ENCODE measurements at regions not wholly inside any gene's neighbourhood (a gene's known extent, or its start where the extent isn't known, plus 50 kb on each side); places are given as distances from the start of the nearest gene placed in this dataset.

- Histone ChIP-seq H3K27ac (ENCODE audit: low read depth in 1 of 2, low read length in 2 of 2) (no peak overlapping the region), H3K4me3 (ENCODE audit: low read depth in 1 of 3, low read length in 3 of 3) (no peak overlapping the region), H3K9ac (ENCODE audit: low read depth in 1 of 2, low read length in 2 of 2) (no peak overlapping the region), H3K36me3 (ENCODE audit: control insufficient read depth in 4 of 4, insufficient read depth in 3 of 4, low read depth in 1 of 4, low read length in 3 of 4) (no peaks in the 10 kb centered on the region), H3K4me1 (ENCODE audit: control insufficient read depth in 4 of 4, insufficient read depth in 4 of 4, low read length in 3 of 4) (no peaks in the 10 kb centered on the region), H3K9me3 (ENCODE audit: control insufficient read depth in 4 of 4, low read length in 3 of 4) (no peaks in the 10 kb centered on the region), H3K27me3 (ENCODE audit: control insufficient read depth in 4 of 4, insufficient read depth in 4 of 4, low read length in 3 of 4) (peaks cover 0 to 3% (median 0%) of the 10 kb centered on the region in 4 donors)
- no peak for TF ChIP-seq CTCF (IDR thresholded peaks at IDR 0.05; ENCODE audit: low read depth, low read length, missing input control)
- TF ChIP-seq NR2F2 (IDR thresholded peaks at IDR 0.05), result no peak
- TF ChIP-seq MAX (IDR thresholded peaks at IDR 0.05), result no peak
- TF ChIP-seq RAD21 (IDR thresholded peaks at IDR 0.05), result no peak
- TF ChIP-seq RXRA (IDR thresholded peaks at IDR 0.05), result no peak
- TF ChIP-seq EGR1 (IDR thresholded peaks at IDR 0.05; ENCODE audit: low read depth in 2 of 2), result no peak
- no peak for TF ChIP-seq GABPA (IDR thresholded peaks at IDR 0.05 in 1 of 2, conservative IDR thresholded peaks at IDR 0.05 in 1 of 2)
- WGBS, result 55% methylated on average over 2 of the region's 2 CpGs
- no peak for DNase-seq (ENCODE audit: low spot score)
These were observed 50.7 kb upstream of the KLF7 start for GRCh38 chr2:207216457-207216856.

GRCh38 chr2:207217442-207217841 is 51.7 kb upstream of the KLF7 start:
- TF ChIP-seq TAF1 (conservative IDR thresholded peaks at IDR 0.05), result no peak
- H3K27ac ChIP-seq (ENCODE audit: low read depth in 1 of 2, low read length in 2 of 2), result no peak overlapping the region
- H3K36me3 ChIP-seq (ENCODE audit: control insufficient read depth in 4 of 4, insufficient read depth in 3 of 4, low read depth in 1 of 4, low read length in 3 of 4), result no peaks in the 10 kb centered on the region
- H3K9ac ChIP-seq (ENCODE audit: low read depth in 1 of 2, low read length in 2 of 2), result no peak overlapping the region
- no peak for DNase-seq (ENCODE audit: low spot score)
- H3K4me1 ChIP-seq (ENCODE audit: control insufficient read depth in 4 of 4, insufficient read depth in 4 of 4, low read length in 3 of 4), result no peaks in the 10 kb centered on the region
- H3K9me3 ChIP-seq (ENCODE audit: control insufficient read depth in 4 of 4, low read length in 3 of 4), result no peaks in the 10 kb centered on the region
- H3K27me3 ChIP-seq (ENCODE audit: control insufficient read depth in 4 of 4, insufficient read depth in 4 of 4, low read length in 3 of 4), result peaks cover 0 to 3% (median 0%) of the 10 kb centered on the region in 4 donors
- WGBS, result 85% methylated on average over 2 of the region's 2 CpGs
- no peak overlapping the region for H3K4me3 ChIP-seq (ENCODE audit: low read depth in 1 of 3, low read length in 3 of 3)

- no peak overlapping the region for H3K9ac ChIP-seq (ENCODE audit: low read depth in 1 of 2, low read length in 2 of 2)
- no peak for DNase-seq (ENCODE audit: low spot score)
- H3K27me3 ChIP-seq (ENCODE audit: control insufficient read depth in 4 of 4, insufficient read depth in 4 of 4, low read length in 3 of 4), result peaks cover 0 to 3% (median 0%) of the 10 kb centered on the region in 4 donors
- no peaks in the 10 kb centered on the region for H3K36me3 ChIP-seq (ENCODE audit: control insufficient read depth in 4 of 4, insufficient read depth in 3 of 4, low read depth in 1 of 4, low read length in 3 of 4)
- no peaks in the 10 kb centered on the region for H3K9me3 ChIP-seq (ENCODE audit: control insufficient read depth in 4 of 4, low read length in 3 of 4)
- H3K4me3 ChIP-seq (ENCODE audit: low read depth in 1 of 3, low read length in 3 of 3), result no peak overlapping the region
- 77% methylated on average over 4 of the region's 4 CpGs for WGBS
- TF ChIP-seq NR2F2 (IDR thresholded peaks at IDR 0.05), result no peak
- H3K27ac ChIP-seq (ENCODE audit: low read depth in 1 of 2, low read length in 2 of 2), result no peak overlapping the region
- no peaks in the 10 kb centered on the region for H3K4me1 ChIP-seq (ENCODE audit: control insufficient read depth in 4 of 4, insufficient read depth in 4 of 4, low read length in 3 of 4)
These were observed 53.4 kb upstream of the KLF7 start for GRCh38 chr2:207219081-207219630.

GRCh38 chr2:207219676-207220501 is 54.1 kb upstream of the KLF7 start:
- Histone ChIP-seq H3K36me3 (ENCODE audit: control insufficient read depth in 4 of 4, insufficient read depth in 3 of 4, low read depth in 1 of 4, low read length in 3 of 4) (no peaks in the 10 kb centered on the region), H3K9ac (ENCODE audit: low read depth in 1 of 2, low read length in 2 of 2) (no peak overlapping the region), H3K27ac (ENCODE audit: low read depth in 1 of 2, low read length in 2 of 2) (no peak overlapping the region), H3K9me3 (ENCODE audit: control insufficient read depth in 4 of 4, low read length in 3 of 4) (no peaks in the 10 kb centered on the region), H3K4me3 (ENCODE audit: low read depth in 1 of 3, low read length in 3 of 3) (no peak overlapping the region), H3K27me3 (ENCODE audit: control insufficient read depth in 4 of 4, insufficient read depth in 4 of 4, low read length in 3 of 4) (peaks cover 0 to 3% (median 0%) of the 10 kb centered on the region in 4 donors), H3K4me1 (ENCODE audit: control insufficient read depth in 4 of 4, insufficient read depth in 4 of 4, low read length in 3 of 4) (no peaks in the 10 kb centered on the region)
- 73% methylated on average over 10 of the region's 10 CpGs for WGBS
- DNase-seq (ENCODE audit: low spot score), result no peak
- TF ChIP-seq ZBTB33 (IDR thresholded peaks at IDR 0.05) (no peak), HNF4G (IDR thresholded peaks at IDR 0.05) (no peak), MAX (IDR thresholded peaks at IDR 0.05) (no peak), SP1 (IDR thresholded peaks at IDR 0.05) (no peak), YY1 (IDR thresholded peaks at IDR 0.05) (no peak), TAF1 (conservative IDR thresholded peaks at IDR 0.05) (no peak), GABPA (IDR thresholded peaks at IDR 0.05 in 1 of 2, conservative IDR thresholded peaks at IDR 0.05 in 1 of 2) (no peak), NR2F2 (IDR thresholded peaks at IDR 0.05) (no peak), CTCF (IDR thresholded peaks at IDR 0.05; ENCODE audit: low read depth, low read length, missing input control) (no peak), FOXA1 (IDR thresholded peaks at IDR 0.05) (no peak), EGR1 (IDR thresholded peaks at IDR 0.05; ENCODE audit: low read depth in 2 of 2) (no peak), ATF3 (IDR thresholded peaks at IDR 0.05) (no peak)

Measured in liver (tissue), 8 donors.